ENCODE measurements at regions not wholly inside any gene's neighbourhood (a gene's known extent, or its start where the extent isn't known, plus 50 kb on each side); places are given as distances from the start of the nearest gene placed in this dataset.

DNA sequence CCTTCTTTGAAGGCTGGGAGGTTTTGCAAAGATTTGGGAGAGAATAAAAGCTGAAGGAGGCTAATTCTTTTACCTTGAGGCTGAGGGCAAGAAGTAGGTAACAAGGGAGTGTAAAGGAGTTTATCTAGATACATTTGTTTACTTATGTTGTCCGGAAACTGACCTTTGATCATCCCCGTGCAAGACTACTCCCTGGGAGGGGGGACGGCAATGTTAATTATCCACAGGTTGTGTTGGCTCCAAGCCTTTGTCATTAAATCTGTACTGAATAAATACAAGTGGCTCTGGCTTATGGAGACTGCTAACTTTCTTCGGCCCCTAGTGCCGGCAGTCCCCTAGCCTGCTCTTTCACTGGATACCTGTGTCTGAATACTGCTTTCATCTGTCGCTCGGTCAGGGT is 1250.6 kb upstream of the LRRTM3 start:
- intact Hi-C loops (cut with DNase I) = no loop called here
- no peaks in the 10 kb centered on the region for H3K4me1 ChIP-seq
- TF ChIP-seq POLR2AphosphoS5 (IDR thresholded peaks at IDR 0.05) (no peak), POLR2A (IDR thresholded peaks at IDR 0.05) (no peak), EP300 (IDR thresholded peaks at IDR 0.05) (no peak)
- TF ChIP-seq, protein P1, sequence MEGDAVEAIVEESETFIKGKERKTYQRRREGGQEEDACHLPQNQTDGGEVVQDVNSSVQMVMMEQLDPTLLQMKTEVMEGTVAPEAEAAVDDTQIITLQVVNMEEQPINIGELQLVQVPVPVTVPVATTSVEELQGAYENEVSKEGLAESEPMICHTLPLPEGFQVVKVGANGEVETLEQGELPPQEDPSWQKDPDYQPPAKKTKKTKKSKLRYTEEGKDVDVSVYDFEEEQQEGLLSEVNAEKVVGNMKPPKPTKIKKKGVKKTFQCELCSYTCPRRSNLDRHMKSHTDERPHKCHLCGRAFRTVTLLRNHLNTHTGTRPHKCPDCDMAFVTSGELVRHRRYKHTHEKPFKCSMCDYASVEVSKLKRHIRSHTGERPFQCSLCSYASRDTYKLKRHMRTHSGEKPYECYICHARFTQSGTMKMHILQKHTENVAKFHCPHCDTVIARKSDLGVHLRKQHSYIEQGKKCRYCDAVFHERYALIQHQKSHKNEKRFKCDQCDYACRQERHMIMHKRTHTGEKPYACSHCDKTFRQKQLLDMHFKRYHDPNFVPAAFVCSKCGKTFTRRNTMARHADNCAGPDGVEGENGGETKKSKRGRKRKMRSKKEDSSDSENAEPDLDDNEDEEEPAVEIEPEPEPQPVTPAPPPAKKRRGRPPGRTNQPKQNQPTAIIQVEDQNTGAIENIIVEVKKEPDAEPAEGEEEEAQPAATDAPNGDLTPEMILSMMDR (IDR thresholded peaks at IDR 0.05) = no peak
- no peaks in the 10 kb centered on the region for H3K9me3 ChIP-seq
- H3K27ac ChIP-seq = no peak overlapping the region
- H3K4me3 ChIP-seq = no peak overlapping the region
- DNase-seq = no peak
- WGBS, 2 donors = 43 to 82% methylated on average over 7 of the region's 7 CpGs
- H3K36me3 ChIP-seq = no peaks in the 10 kb centered on the region
- no peaks in the 10 kb centered on the region for H3K27me3 ChIP-seq

DNA sequence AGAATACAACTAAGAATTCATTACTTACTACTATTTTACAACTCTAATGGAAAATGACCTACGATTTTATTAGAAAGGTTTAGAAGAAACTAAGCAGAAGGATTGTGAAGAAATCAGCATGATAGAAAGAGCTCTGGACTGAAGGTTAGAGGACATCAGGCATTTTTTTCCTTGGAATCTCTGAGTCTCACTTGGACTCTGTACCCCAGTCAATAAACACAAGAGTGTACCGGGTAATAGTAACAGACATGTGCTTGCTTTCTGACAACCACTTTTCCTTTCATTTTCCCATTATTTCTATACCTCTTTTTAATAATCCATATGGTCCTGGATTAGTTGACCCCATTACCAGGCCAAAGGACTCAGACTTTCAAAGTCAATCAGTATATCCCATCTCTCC is 1240.9 kb upstream of the LRRTM3 start:
- no peaks in the 10 kb centered on the region for H3K27me3 ChIP-seq
- DNase-seq = no peak
- no peaks in the 10 kb centered on the region for H3K9me3 ChIP-seq
- no peaks in the 10 kb centered on the region for H3K36me3 ChIP-seq
- TF ChIP-seq, protein P1 (IDR thresholded peaks at IDR 0.05) = no peak
- TF ChIP-seq POLR2A (IDR thresholded peaks at IDR 0.05) (no peak), EP300 (IDR thresholded peaks at IDR 0.05) (no peak), POLR2AphosphoS5 (IDR thresholded peaks at IDR 0.05) (no peak)
- intact Hi-C loops (cut with DNase I) = no loop called here
- 83 to 86% methylated on average over 2 of the region's 2 CpGs for WGBS, 2 donors
- no peak overlapping the region for H3K4me3 ChIP-seq
- no peak overlapping the region for H3K27ac ChIP-seq
- H3K4me1 ChIP-seq = no peaks in the 10 kb centered on the region

DNA sequence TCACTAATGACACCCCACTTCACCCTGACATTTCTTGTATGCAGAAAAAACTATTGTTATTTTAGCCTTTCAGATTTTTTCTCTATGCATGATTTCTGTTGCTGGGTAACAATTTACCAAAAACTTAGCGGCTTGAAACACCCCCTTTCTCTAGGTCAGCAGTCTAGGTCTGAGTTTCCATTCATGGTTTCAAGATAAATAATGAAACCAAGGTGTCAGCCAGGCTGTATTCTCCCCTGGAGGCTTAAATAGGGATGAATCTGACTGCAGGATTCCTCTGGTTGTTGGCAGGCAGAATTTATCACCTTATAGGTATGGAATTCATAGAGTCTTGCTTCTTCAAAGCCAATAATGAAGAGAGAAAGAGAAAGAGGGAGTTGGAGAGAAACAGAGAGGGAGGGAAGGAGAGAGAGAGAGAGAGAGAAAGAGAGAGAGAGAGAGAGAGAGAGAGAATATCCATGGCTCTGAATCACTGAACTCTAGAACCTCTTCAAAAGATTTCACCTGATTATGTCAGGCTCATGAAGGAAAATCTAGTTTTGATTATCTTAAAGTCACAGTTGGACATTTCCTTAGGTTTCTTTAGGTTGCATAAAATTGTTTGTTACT is 1224.6 kb upstream of the LRRTM3 start:
- Histone ChIP-seq H3K4me1 (no peaks in the 10 kb centered on the region), H3K9me3 (peaks cover 0 to 3% (median 0%) of the 10 kb centered on the region in 4 donors), H3K27ac (no peak overlapping the region), H3K4me3 (no peak overlapping the region), H3K27me3 (no peaks in the 10 kb centered on the region), H3K36me3 (no peaks in the 10 kb centered on the region)
- TF ChIP-seq POLR2AphosphoS5 (IDR thresholded peaks at IDR 0.05) (no peak), POLR2A (IDR thresholded peaks at IDR 0.05) (no peak)
- WGBS, 2 donors = 86 to 91% methylated on average over 1 of the region's 1 CpG
- intact Hi-C loops (cut with DNase I) = no loop called here
- no peak for DNase-seq

DNA sequence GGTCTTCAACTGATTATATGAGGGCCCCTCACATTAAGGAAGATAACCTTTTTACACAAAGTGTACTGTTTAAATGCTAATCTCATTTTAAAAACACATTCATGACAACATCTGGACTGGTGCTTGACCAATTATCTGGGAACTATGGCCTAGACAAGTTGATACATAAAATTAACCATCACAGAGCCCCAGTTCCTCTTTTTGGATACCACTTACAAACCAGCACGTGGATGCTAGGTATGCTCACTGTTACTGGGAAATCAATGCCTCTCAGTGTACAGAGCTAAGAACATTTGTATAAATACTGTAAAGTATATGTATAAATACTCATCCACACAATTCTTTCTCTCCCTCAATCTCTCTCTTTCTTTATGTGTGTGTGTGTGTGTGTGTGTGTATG is 1217.8 kb upstream of the LRRTM3 start:
- H3K9me3 ChIP-seq = no peaks in the 10 kb centered on the region
- no peak overlapping the region for H3K4me3 ChIP-seq
- H3K36me3 ChIP-seq = no peaks in the 10 kb centered on the region
- no peaks in the 10 kb centered on the region for H3K4me1 ChIP-seq
- TF ChIP-seq POLR2A (IDR thresholded peaks at IDR 0.05) (no peak), EP300 (IDR thresholded peaks at IDR 0.05) (no peak), POLR2AphosphoS5 (IDR thresholded peaks at IDR 0.05) (no peak)
- TF ChIP-seq, protein P1 (IDR thresholded peaks at IDR 0.05) = no peak
- intact Hi-C loops (cut with DNase I) = no loop called here
- no peak for DNase-seq
- 36 to 41% methylated on average over 1 of the region's 1 CpG for WGBS, 2 donors
- no peak overlapping the region for H3K27ac ChIP-seq
- no peaks in the 10 kb centered on the region for H3K27me3 ChIP-seq

DNA sequence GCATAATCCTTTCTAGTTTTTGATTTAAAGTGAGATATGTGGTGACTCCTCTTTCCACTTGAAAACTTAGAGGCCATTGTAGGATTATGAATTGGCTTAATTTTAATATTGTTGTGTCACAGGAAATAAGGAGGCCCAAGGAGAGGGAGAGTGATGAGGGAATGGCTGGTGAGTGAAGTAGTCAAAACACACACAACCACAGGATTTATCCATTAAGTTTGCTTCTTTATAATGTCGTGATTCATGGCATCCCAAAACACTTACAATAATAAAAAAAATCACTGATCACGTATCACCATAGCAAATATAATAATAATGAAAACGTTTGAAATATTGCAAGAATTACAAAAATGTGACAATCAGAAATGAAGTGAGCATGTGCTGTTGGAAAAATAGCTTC is 1215.5 kb upstream of the LRRTM3 start:
- intact Hi-C loops (cut with DNase I) = no loop called here
- TF ChIP-seq EP300 (IDR thresholded peaks at IDR 0.05) = no peak
- Histone ChIP-seq H3K4me1 (no peaks in the 10 kb centered on the region), H3K36me3 (no peaks in the 10 kb centered on the region), H3K27me3 (no peaks in the 10 kb centered on the region), H3K9me3 (no peaks in the 10 kb centered on the region), H3K4me3 (no peak overlapping the region), H3K27ac (no peak overlapping the region)
- no peak for DNase-seq
- 85% methylated on average over 3 of the region's 3 CpGs for WGBS, 2 donors

DNA sequence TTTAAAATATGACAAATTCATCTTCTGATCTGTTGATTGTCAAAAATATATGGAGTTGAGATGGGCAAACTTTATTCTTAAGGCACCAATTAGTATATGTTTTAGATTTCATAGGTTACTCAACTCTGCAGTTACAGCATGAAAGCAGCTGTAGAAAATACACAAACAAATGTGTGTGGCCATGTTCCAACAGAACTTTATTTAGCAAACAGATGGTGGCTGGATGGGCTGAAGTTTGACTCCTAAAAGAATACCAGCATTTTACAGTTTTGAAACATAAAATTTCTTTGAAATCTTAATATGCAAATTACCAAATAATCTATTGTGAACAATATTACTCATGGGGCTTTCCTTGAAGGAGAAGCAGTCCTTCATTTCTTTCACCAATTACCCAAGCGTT is 1206.0 kb upstream of the LRRTM3 start:
- Histone ChIP-seq H3K27ac (no peak overlapping the region), H3K9me3 (no peaks in the 10 kb centered on the region), H3K4me1 (no peaks in the 10 kb centered on the region), H3K27me3 (no peaks in the 10 kb centered on the region), H3K4me3 (no peak overlapping the region), H3K36me3 (no peaks in the 10 kb centered on the region)
- no peak for DNase-seq
- WGBS, 2 donors = 74 to 78% methylated on average over 1 of the region's 1 CpG
- intact Hi-C loops (cut with DNase I) = no loop called here
- no peak for TF ChIP-seq EP300 (IDR thresholded peaks at IDR 0.05)
- TF ChIP-seq POLR2AphosphoS5 (IDR thresholded peaks at IDR 0.05) = no peak
- no peak for TF ChIP-seq POLR2A (IDR thresholded peaks at IDR 0.05)
- TF ChIP-seq, protein P1 (IDR thresholded peaks at IDR 0.05) = no peak
